ENCODE measurements at regions not wholly inside any gene's neighbourhood (a gene's known extent, or its start where the extent isn't known, plus 50 kb on each side); places are given as distances from the start of the nearest gene placed in this dataset.
"Not testable (repeated sequence)": the region's sequence is repeated elsewhere in the genome, so short reads cannot be mapped to it uniquely, and the experiment has no call there.

DNA sequence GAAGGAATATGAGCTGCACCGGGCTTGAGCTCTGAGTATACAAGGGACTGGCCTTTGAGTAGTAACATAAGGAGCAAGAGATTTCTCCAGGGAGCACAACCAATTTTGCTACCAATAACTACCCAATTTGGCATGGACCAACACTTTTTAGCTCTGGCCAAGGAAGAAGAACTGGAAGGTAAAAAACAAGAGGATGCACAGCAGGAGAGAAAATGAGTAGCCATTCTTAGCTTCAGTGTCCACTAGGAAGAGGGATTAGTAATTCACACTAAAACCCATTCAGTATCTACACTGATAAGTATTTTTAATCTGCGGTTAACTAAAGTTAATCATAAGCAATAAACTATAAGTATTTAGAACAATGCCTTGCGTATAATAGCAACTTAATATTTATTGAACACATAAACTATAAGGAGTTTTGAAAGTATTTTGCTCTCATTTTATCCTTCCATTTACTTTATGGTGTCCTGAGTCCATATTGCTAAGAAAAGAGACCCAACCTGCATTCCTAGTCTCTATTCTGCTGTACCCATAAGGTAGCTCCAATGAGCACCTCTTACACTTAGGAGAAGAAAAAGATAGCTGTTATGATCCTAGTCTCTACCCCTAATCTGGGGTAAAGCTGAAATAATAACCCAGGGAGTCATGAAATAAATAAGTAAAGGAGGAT, 268.9 kb downstream of the IGSF11 start:
- DNase-seq (ENCODE audit: low read depth in 2 of 3, low spot score in 1 of 3) = no peak

DNA sequence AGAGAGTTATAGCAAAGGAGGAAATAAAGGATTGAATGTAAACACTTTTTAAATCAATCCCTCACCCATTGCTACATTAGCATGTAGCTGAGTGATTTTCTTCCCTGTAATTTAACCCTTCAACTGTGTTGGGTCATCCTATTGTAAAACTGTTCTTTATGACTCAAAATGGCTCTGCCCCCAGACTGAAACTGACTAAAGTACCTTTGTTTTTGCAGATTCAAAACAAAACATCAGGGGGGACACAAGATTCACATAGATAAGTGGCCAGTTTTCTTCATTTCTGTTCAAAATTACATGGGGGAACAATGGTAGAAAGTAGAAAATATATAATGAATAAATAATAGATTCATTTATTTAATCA, 268.4 kb downstream of the IGSF11 start:
- no peak for DNase-seq (ENCODE audit: low read depth in 2 of 3, low spot score in 1 of 3)

DNA sequence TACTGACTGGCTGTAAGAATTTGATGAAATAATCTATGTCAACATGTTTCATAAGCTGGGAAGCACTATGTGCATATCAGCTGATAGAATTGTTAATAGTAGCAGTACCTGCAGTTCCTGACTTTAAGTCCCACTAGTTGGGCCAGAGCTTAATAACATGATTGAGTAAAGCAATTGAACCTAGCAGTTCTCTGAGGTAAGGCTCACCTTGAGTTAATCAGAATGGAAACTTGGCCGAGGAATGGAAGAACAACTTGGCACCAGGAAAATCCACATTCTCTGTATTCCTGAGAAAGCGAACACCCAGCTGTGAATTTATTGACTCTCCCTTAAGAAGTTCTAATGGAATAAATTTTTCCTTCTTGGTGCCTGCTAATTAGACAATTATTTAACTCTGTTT, 262.6 kb downstream of the IGSF11 start:
- no peak for DNase-seq (ENCODE audit: low read depth in 2 of 3, low spot score in 1 of 3)

DNA sequence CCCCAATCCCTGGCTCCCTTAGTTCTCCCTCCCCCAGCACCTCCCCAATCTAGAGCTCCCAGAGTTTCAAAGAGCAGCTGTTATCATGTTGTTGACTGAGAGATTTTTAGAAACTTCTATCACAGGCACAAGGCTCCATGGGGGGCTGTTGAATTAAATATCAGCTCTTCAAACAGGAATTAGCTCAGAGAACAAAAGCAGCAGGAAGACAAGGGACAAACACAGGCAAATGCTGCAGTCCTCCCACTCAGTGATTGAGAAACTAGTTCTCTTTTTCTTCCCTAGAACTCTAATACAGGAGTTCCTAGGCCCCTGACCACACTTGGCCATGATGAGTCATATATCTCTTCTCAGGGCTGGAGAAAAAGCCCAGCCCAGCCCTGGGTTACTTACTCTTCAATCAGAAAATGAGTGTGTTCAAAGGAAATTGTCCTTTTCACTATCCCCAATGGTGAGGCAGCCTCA, 262.1 kb downstream of the IGSF11 start:
- DNase-seq (ENCODE audit: low read depth in 2 of 3, low spot score in 1 of 3) = no peak

DNA sequence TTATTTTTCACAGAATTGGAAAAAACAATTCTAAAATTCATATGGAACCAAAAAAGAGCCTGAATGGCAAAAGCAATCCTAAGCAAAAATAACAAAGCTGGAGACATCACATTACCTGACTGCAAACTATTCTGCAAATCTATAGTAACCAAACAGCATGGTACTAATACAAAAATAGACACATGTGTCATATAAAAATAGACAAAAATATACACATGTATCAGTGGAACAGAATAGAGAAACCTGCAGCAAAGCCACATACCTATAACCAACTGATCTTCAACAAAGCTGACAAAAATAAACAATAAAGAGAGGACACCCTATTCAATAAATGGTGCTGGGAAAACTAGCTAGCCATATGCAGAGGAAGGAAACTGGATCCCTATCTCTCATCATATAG, 259.6 kb downstream of the IGSF11 start:
- DNase-seq (ENCODE audit: low read depth in 2 of 3, low spot score in 1 of 3) = no peak

DNA sequence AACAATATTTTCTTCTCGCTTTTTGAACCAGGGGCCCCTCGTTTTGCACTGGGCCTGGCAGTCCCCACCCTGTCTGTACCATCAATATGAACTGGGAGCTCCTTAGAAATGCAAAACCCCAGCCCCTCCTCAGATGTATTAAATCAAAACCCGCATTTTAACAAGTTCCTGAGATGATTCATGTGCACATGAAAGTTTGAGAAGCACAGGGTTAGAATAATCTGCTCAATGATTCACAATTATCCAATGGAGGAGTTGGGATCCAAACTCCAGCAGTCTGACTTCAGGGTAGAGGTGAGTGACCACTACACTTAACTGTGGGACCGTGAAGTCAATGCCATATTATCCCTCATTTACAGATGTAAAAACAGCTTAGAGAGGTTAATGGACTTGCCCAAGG, 256.4 kb downstream of the IGSF11 start:
- no peak for DNase-seq (ENCODE audit: low read depth in 2 of 3, low spot score in 1 of 3)

DNA sequence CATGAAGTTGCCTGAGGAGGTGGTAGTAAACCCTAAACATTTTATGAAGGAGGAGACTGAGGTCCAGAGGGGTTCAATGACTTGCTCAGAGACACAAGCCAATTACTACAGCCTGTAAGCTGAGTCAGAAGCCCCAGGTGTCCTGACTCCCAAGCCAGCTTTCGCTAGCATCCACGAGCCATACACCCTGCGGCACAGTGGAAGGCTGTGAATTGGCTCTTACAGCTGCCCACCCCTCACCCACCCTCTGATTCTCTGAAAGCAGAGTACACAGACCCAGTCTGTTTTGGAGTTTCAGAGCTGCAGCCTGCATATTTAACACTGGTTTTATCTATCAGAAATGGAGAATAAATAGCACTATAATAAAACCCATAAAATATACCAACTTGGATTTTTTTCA, 253.4 kb downstream of the IGSF11 start:
- no peak for DNase-seq (ENCODE audit: low read depth in 2 of 3, low spot score in 1 of 3)

DNA sequence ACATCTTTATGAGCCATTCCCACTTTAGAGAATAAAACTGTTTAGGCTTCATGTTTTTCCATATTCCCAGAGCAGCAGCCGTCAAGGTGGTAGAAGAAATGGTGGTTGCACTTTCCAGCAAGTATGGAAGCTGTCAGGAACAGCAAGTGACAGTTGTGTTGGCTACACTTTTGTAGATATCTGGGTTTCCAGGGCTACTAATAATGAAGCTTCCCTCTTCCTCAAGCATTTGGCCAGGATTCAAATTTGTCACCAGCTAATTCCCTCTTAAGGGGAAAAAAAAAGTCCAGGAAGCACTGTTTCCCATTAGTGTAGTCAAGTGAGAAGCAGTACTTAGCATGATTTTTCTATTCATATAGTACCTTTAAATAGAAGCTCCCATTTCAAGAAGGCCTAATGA, 252.8 kb downstream of the IGSF11 start:
- no peak for DNase-seq (ENCODE audit: low read depth in 2 of 3, low spot score in 1 of 3)

DNA sequence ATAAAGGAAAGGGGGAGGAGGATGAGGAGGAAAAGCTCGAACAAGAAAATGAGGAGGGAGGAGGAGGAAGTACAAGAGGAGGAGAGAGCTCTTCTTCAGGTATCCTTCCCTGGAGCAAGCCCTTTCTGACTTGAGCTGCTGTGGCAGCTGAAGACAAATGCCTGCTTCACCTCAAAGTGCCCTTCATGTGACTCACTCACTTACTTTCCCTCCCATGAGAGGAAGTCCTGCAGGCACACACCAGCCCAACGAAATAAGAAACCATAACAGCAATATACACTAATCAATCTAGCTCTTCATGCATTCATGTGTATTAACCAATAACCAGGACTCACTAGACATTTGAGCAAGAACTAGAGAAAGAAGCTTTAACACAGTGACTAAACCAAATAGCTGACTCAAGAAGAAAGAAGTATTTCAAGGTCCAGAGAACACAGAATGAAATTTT, 251.9 kb downstream of the IGSF11 start:
- DNase-seq (ENCODE audit: low read depth in 2 of 3, low spot score in 1 of 3) = no peak

DNA sequence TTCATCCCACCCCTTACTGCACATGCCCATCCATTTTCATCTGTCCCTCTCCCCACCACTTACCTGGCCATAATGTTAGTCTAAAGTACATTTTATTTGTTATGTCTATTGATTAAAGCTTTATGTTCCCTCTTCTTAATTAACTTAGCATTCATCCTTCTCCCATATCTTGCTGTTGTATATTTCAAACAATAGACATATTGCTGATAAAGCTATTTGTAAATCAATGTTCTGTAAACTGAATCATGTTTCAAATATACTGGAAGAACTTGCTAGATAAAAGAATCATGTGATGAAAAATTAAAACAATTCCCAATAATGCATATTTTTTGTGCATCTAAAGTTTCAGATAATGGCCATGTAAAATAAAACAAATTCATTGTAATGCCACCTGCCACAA, 249.2 kb downstream of the IGSF11 start:
- no peak for DNase-seq (ENCODE audit: low read depth in 2 of 3, low spot score in 1 of 3)

DNA sequence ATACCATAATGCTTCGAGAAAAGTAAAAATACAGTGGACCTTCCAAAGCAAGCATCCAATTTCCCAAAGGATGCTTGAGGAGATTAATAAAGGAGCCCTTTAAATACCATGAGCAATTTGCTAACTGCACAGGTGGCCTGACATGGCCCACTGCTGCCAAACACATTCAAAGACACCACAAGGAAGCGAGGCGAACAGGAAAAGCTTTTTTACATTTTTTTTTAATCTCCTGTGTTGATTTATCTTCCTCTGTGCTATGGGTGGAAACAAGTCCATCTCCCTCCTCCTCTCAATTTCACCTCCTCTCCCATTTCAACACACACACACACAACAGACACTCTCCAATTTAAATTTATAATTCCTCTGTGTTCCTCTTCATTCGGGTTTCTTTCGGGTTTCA, 243.4 kb downstream of the IGSF11 start:
- no peak for DNase-seq (ENCODE audit: low read depth in 2 of 3, low spot score in 1 of 3)

DNA sequence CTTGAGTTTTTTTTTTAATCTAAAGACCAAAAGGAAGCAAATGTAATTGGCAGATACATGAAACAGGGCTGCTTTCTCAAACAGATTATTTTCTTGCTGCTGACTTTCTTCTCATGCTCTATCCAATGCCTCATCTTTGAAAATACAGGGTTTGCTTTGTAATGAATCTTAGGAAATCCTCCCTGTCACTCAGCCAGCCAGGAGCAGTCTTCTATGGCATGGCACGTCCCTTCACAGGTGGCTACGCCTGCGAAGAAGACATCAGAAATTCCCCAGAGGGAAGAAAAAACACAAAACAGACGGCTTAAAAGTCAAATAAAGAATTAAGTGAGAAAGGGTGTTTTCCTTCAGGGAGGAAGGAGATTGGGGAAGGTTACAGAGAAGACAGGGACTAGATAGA, 242.5 kb downstream of the IGSF11 start:
- no peak for DNase-seq (ENCODE audit: low read depth in 2 of 3, low spot score in 1 of 3)

DNA sequence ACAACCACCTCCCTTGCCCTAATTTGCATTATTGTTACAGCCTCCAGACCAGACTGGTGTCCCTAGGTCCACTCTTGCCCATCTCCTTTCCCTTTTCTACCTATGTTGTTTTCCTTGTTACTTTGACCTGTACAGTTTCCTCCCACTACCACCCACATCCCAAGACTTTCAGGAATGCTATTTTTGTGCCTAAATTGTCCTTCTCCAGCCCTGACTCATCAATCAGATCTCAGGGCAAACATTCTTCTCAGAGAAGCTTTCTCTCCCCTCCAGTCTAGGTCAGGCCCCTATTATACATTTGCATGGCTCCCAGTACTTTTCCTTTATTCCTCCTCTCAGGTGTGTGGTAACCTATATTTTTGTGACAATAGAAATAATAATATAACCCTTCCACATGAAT, 241.5 kb downstream of the IGSF11 start:
- no peak for DNase-seq (ENCODE audit: low read depth in 2 of 3, low spot score in 1 of 3)

DNA sequence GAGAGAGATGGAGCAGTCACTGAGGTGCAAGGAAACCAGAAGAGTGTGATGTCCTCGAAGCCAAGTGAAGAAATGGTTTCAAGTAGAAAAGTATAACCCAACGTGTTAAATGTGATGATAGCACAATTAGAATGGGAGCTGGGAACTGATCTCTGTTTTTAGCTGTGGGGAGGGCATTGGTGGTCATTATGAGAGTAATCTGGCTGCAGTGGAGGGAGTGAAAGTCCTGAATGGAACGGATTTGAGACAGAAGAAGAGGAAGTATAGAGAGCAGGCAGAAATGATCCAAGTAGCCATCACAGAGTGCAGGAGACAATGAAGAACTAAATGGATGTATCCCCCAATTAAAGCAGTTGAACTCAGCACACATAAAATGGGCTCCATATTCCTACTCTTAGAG, 235.3 kb downstream of the IGSF11 start:
- DNase-seq (ENCODE audit: low read depth in 2 of 3, low spot score in 1 of 3) = no peak

DNA sequence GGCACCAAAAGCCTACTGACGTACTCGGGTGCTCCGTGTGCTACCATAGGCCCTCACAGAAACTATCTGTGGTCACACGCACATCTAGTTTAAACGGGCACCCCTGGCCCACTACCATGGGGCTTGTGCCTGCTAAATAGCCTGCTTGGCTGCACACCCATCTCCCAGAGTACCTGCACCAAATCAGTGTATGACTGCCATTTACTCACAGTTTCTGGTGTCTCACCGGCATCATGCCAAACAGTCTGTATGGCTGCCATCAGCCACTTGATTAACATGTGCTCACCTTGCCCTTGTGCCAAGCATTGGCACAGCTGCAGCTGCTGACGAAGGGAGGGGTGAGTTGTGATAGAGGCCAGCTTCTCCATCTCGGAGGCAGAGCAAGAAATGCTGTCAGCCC, 232.7 kb downstream of the IGSF11 start:
- no peak for DNase-seq (ENCODE audit: low read depth in 2 of 3, low spot score in 1 of 3)

DNA sequence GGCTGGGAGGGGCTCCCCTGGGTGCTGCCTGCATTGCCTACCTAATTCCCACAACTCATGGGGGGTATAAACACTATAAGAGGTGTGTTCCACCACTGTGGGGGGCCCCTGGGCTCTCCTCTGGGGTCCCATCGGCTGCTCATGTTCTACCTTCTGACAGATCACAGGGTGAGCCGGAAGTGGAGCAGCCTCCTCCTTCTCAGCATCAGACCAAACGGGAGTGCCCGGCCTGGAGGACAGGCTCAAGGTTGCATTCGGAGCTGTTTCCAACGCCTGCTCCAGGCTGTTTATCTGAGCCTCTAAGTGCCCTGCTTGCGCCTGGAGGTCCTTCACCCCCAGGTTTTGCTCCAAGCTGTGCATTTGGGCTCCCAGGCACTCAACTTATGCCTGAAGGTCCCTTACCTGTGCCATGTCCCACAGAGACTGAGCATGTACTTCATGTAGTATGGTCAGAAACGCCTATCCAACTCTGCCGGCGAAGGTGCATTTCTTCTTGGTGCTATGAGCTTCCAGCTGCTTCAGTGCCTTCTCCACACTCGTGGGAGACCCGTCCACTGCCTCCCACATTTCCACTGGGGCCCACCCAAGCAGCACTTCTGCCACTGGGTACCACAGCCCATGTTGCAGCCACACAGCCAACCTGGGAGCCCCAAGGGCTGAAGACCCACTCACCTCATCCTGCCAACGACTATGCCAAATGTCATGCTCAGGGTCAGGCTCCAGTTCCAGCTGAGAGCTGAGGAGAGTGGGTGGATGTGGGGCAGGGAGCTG, 232.1 kb downstream of the IGSF11 start:
- no peak for DNase-seq (ENCODE audit: low read depth in 2 of 3, low spot score in 1 of 3)

DNA sequence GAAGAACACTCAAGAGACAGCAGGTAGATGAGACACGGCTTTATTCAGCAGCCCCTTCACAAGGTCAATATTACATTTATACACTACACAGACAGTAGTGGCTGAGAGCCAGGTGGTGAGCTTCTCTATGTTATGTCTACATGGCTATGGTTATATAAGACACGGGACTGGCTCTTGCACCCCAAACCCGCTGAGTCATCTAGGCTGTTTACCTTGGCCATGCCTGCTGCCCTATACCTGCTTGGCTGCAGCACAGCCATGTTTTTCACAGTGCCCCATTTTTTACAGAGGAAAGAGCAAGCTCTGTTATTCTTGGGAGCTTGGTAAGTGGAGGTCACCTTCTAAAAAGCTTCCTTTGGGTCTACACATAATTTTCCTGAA, 231.6 kb downstream of the IGSF11 start:
- DNase-seq (ENCODE audit: low read depth in 2 of 3, low spot score in 1 of 3) = no peak

DNA sequence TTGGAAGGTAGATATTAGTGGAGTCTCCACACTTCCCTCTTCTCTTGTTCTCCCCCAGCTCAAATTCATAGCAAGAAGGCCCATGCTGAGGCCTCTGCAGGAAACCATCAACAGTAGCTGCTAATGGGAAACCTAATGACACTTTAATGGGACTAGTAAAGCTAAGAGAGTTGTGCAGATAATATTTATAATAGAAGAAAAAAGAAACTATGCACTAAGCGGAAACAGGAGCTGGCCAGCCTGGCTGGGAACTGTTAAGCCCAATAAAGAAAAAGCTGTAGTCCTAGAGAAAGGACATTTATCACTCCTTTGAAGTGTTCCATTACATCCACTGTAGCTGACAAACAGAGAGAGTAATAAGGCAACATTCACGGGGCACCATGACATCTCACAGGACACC, 229.6 kb downstream of the IGSF11 start:
- DNase-seq (ENCODE audit: low read depth in 2 of 3, low spot score in 1 of 3) = no peak

DNA sequence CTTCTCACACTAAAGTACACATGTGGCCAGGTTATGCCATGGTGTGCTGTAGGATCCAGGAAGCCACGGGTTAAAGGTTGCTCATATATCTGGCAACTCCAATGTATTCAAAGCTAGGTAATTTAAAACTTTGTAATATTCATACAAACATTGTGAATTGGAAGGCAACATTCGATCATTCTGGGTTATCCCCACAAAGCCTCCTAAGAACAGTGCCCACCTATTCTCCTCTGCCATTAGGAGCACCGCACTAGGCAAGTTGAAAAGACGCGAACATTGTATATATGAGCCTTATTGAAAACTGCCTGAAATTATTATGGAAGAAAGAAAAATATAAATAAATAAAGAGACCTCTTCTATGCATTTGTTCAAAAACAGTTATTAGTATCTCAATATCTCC, 228.2 kb downstream of the IGSF11 start:
- no peak for DNase-seq (ENCODE audit: low read depth in 2 of 3, low spot score in 1 of 3)

DNA sequence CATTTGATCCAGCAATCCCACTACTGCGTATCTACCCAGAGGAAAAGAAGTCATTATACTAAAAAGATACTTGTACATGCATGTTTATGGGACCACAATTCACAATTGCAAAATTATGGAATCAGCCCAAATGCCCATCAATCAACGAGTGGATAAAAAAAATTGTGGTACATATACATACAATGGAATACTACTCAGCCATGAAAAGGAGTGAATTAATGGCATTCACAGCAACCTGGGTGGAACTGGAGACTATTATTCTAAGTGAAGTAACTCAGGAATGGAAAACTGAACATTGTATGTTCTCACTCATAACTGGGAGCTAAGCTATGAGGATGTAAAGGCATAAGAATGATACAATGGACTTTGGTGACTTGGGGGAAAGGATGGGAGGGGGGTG, 227.3 kb downstream of the IGSF11 start:
- DNase-seq (ENCODE audit: low read depth in 2 of 3, low spot score in 1 of 3) = not testable (repeated sequence)

DNA sequence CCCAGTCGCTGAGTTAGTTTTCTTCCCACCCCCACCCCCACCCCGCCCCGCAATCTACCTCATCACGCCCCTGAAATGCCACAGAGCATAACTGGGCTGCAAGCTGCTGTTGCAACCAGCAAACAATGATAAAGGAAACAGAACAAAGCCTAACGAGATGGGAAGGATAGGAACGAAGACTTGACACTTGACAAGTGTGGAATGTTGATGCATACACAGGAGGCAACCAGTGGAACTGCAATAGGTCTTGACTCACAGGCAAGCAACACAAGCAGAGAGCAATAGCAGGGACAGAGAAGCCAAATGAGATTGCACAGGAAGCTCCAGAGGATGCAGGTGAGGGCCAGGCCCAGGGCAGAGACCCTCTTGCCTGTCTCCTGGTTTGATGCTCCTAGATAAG, 225.9 kb downstream of the IGSF11 start:
- DNase-seq (ENCODE audit: low read depth in 2 of 3, low spot score in 1 of 3) = no peak

DNA sequence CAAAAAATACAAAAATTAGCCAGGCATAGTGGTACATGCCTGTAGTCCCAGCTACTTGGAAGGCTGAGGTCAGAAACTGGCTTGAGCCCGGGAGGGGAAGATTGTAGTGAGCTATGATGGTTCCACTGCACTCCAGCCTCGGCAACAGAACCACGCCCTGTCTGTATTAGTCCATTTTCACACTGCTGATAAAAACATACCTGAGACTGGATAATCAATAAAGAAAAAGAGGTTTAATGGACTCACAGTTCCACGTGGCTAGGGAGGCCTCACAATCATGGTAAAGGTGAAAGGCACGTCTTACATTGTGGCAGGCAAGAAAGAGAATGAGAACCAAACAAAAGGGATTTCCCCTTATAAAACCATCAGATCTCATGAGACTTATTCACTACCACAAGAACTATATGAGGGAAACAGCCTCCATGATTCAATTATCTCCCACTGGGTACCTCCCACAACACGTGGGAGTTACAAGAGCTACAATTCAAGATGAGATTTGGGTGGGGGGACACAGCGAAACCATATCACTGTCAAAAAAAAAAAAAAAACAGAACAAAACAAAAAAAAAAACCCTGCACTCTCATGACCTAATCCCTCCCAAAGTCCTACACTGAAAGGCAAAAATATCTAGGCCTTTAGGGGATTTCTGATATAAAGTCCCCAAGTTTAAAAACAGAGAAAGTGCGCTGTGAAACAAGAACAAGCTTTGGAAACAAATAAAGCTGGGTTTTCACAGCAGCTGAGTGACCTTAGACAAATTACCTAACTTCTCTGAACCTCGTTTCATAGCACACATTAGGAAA, 224.7 kb downstream of the IGSF11 start:
- DNase-seq (ENCODE audit: low read depth in 2 of 3, low spot score in 1 of 3) = no peak
